Breast epithelium (tissue), 3 donors: ENCODE measurements at regions not wholly inside any gene's neighbourhood (a gene's known extent, or its start where the extent isn't known, plus 50 kb on each side); places are given as distances from the start of the nearest gene placed in this dataset.

ENCODE experiments used
- POLR2A ChIP-seq: fragments of 450-650 bp; IDR thresholded peaks from one replicate; pipeline ENCODE4 v1.6.1; 2016; ENCODE audit warnings: antibody characterized with exemption, mild to moderate bottlenecking, moderate library complexity
- TF ChIP-seq, protein P1 (sequence below), 3 donors: fragments of 450-650 bp; IDR thresholded peaks; one replicate each; pipeline ENCODE4 v1.5.1; 2016 to 2017; ENCODE audit warnings: antibody characterized with exemption in 3 of 3, mild to moderate bottlenecking in 3 of 3, moderate library complexity in 3 of 3

DNA sequence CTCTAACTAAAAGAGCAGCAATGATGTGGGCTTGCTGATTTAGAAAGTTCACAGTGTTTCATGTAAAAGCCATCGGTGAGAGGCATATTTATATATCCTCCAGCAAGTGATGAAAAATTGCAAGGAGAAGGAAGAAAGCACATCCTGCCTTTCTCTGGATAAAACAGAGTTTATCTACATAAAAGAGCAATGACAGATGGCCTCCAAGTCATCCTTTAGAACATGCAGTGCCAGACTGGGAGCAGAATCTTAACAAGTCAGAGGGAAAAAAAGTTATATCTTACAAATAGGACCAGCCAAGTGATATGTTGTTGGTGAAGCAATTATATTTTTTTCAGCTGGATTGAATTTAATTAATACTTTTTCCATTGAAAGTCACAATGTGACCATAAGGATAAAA, 253.8 kb upstream of the MGMT start:
- TF ChIP-seq, protein P1, sequence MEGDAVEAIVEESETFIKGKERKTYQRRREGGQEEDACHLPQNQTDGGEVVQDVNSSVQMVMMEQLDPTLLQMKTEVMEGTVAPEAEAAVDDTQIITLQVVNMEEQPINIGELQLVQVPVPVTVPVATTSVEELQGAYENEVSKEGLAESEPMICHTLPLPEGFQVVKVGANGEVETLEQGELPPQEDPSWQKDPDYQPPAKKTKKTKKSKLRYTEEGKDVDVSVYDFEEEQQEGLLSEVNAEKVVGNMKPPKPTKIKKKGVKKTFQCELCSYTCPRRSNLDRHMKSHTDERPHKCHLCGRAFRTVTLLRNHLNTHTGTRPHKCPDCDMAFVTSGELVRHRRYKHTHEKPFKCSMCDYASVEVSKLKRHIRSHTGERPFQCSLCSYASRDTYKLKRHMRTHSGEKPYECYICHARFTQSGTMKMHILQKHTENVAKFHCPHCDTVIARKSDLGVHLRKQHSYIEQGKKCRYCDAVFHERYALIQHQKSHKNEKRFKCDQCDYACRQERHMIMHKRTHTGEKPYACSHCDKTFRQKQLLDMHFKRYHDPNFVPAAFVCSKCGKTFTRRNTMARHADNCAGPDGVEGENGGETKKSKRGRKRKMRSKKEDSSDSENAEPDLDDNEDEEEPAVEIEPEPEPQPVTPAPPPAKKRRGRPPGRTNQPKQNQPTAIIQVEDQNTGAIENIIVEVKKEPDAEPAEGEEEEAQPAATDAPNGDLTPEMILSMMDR (IDR thresholded peaks at IDR 0.05) = no peak
- TF ChIP-seq POLR2A = no peak
